ENCODE measurements at regions not wholly inside any gene's neighbourhood (a gene's known extent, or its start where the extent isn't known, plus 50 kb on each side); places are given as distances from the start of the nearest gene placed in this dataset.

DNA sequence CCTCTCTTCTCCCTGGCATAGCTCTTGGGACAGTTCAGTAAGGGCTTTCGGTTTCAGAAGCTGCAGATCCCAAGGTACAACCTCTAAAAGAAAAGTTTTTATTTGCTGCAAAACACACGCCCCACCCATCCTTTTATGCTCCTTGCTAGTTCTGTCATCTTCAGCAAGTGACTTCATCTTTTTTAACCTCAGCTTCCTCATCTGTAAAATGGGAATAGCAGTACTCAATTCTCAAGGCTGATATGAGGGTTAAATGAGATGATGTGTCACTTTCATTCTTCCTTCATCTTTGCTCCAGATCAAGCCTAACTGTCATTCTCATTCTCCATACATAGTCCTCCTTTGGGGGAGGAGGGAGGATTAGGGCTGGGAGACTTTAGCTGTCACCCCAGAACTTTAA lies 90.0 kb upstream of the ALX4 start:
- TF ChIP-seq, protein P1, sequence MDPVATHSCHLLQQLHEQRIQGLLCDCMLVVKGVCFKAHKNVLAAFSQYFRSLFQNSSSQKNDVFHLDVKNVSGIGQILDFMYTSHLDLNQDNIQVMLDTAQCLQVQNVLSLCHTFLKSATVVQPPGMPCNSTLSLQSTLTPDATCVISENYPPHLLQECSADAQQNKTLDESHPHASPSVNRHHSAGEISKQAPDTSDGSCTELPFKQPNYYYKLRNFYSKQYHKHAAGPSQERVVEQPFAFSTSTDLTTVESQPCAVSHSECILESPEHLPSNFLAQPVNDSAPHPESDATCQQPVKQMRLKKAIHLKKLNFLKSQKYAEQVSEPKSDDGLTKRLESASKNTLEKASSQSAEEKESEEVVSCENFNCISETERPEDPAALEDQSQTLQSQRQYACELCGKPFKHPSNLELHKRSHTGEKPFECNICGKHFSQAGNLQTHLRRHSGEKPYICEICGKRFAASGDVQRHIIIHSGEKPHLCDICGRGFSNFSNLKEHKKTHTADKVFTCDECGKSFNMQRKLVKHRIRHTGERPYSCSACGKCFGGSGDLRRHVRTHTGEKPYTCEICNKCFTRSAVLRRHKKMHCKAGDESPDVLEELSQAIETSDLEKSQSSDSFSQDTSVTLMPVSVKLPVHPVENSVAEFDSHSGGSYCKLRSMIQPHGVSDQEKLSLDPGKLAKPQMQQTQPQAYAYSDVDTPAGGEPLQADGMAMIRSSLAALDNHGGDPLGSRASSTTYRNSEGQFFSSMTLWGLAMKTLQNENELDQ (CRISPR knock-in tag; IDR thresholded peaks at IDR 0.05; ENCODE audit: borderline replicate concordance) = no peak
- no peak for TF ChIP-seq EP300 (IDR thresholded peaks at IDR 0.05; ENCODE audit: low read depth in 2 of 2, low read length in 2 of 2)
- no peak for TF ChIP-seq EP300 (CRISPR knock-in tag; IDR thresholded peaks at IDR 0.05; ENCODE audit: borderline replicate concordance)
- TF ChIP-seq FOXA3 (CRISPR knock-in tag; IDR thresholded peaks at IDR 0.05) = no peak
- TF ChIP-seq, protein P2, sequence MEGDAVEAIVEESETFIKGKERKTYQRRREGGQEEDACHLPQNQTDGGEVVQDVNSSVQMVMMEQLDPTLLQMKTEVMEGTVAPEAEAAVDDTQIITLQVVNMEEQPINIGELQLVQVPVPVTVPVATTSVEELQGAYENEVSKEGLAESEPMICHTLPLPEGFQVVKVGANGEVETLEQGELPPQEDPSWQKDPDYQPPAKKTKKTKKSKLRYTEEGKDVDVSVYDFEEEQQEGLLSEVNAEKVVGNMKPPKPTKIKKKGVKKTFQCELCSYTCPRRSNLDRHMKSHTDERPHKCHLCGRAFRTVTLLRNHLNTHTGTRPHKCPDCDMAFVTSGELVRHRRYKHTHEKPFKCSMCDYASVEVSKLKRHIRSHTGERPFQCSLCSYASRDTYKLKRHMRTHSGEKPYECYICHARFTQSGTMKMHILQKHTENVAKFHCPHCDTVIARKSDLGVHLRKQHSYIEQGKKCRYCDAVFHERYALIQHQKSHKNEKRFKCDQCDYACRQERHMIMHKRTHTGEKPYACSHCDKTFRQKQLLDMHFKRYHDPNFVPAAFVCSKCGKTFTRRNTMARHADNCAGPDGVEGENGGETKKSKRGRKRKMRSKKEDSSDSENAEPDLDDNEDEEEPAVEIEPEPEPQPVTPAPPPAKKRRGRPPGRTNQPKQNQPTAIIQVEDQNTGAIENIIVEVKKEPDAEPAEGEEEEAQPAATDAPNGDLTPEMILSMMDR (CRISPR knock-in tag; IDR thresholded peaks at IDR 0.05) = no peak
- no peak for TF ChIP-seq MTA3 (CRISPR knock-in tag; IDR thresholded peaks at IDR 0.05)
- TF ChIP-seq, protein P3, sequence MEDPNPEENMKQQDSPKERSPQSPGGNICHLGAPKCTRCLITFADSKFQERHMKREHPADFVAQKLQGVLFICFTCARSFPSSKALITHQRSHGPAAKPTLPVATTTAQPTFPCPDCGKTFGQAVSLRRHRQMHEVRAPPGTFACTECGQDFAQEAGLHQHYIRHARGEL (CRISPR knock-in tag; IDR thresholded peaks at IDR 0.05) = no peak
- no peak for TF ChIP-seq ZNF543 (CRISPR knock-in tag; IDR thresholded peaks at IDR 0.05)
- TF ChIP-seq RXRA (CRISPR knock-in tag; IDR thresholded peaks at IDR 0.05) = no peak
- TF ChIP-seq ZNF274 (CRISPR knock-in tag; IDR thresholded peaks at IDR 0.05) = no peak
